G401.6 (cell line): ENCODE measurements at regions not wholly inside any gene's neighbourhood (a gene's known extent, or its start where the extent isn't known, plus 50 kb on each side); places are given as distances from the start of the nearest gene placed in this dataset.
"Not testable (repeated sequence)": the region's sequence is repeated elsewhere in the genome, so short reads cannot be mapped to it uniquely, and the experiment has no call there.

Source experiments
- FAIRE-seq: peaks from 2 replicates; lab custom pipeline; 2012; peaks lifted over from hg19 to GRCh38; lab: Jason Lieb, UNC

GRCh38 chr17:14471052-14471451 is 170.2 kb downstream of the HS3ST3B1 start:
- FAIRE-seq: no peak

GRCh38 chr17:14470417-14470816 is 169.5 kb downstream of the HS3ST3B1 start:
- FAIRE-seq: no peak

GRCh38 chr17:14469971-14470370 is 169.1 kb downstream of the HS3ST3B1 start:
- no peak for FAIRE-seq

- no peak for FAIRE-seq
Measured at GRCh38 chr17:14468858-14469257, 168.0 kb downstream of the HS3ST3B1 start.

GRCh38 chr17:14461227-14461548 is 160.3 kb downstream of the HS3ST3B1 start:
- no peak for FAIRE-seq

- FAIRE-seq: no peak
Measured at GRCh38 chr17:14460516-14461226, 159.8 kb downstream of the HS3ST3B1 start.

- no peak for FAIRE-seq
Measured at GRCh38 chr17:14459955-14460354, 159.1 kb downstream of the HS3ST3B1 start.

- FAIRE-seq: no peak
Measured at GRCh38 chr17:14458724-14459123, 157.8 kb downstream of the HS3ST3B1 start.

GRCh38 chr17:14454746-14455145 is 153.9 kb downstream of the HS3ST3B1 start:
- no peak for FAIRE-seq

GRCh38 chr17:14452856-14453255 is 152.0 kb downstream of the HS3ST3B1 start:
- FAIRE-seq: no peak

GRCh38 chr17:14451729-14452191 is 150.9 kb downstream of the HS3ST3B1 start:
- no peak for FAIRE-seq

GRCh38 chr17:14448818-14449217 is 147.9 kb downstream of the HS3ST3B1 start:
- no peak for FAIRE-seq

- no peak for FAIRE-seq
Measured at GRCh38 chr17:14446825-14447224, 145.9 kb downstream of the HS3ST3B1 start.

- FAIRE-seq: no peak
Measured at GRCh38 chr17:14444915-14445314, 144.0 kb downstream of the HS3ST3B1 start.

- FAIRE-seq: no peak
Measured at GRCh38 chr17:14442798-14443528, 142.1 kb downstream of the HS3ST3B1 start.

- FAIRE-seq: no peak
Measured at GRCh38 chr17:14437176-14437575, 136.3 kb downstream of the HS3ST3B1 start.

GRCh38 chr17:14436266-14436665 is 135.4 kb downstream of the HS3ST3B1 start:
- FAIRE-seq: no peak

- no peak for FAIRE-seq
Measured at GRCh38 chr17:14434506-14434905, 133.6 kb downstream of the HS3ST3B1 start.

GRCh38 chr17:14432079-14432478 is 131.2 kb downstream of the HS3ST3B1 start:
- no peak for FAIRE-seq

GRCh38 chr17:14429084-14429483 is 128.2 kb downstream of the HS3ST3B1 start:
- FAIRE-seq: no peak

GRCh38 chr17:14428648-14429029 is 127.8 kb downstream of the HS3ST3B1 start:
- no peak for FAIRE-seq

- FAIRE-seq: no peak
Measured at GRCh38 chr17:14427900-14428647, 127.2 kb downstream of the HS3ST3B1 start.

GRCh38 chr17:14423156-14423555 is 122.3 kb downstream of the HS3ST3B1 start:
- FAIRE-seq: not testable (repeated sequence)
